ENCODE measurements at regions not wholly inside any gene's neighbourhood (a gene's known extent, or its start where the extent isn't known, plus 50 kb on each side); places are given as distances from the start of the nearest gene placed in this dataset.

DNA sequence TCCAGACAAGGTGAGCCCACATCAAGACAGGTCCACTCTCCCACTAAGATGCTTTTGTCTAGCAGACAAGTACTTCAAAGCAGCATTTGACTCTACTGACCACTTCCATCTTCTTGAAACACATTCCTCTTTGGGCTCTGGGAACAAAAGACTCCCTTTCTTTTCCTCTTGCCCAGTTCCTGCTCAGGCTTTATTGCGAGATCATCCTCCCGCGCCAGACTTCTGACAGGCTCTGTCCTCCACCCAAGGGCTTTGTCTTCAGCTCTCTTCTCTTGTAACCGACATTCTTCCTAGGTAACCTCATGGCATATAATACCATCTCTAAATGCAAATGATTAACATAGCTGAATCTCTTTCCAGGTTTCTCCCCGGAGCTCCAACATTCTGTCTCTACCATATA lies 85.8 kb downstream of the NUDT12 start:
- TF ChIP-seq, protein P1, sequence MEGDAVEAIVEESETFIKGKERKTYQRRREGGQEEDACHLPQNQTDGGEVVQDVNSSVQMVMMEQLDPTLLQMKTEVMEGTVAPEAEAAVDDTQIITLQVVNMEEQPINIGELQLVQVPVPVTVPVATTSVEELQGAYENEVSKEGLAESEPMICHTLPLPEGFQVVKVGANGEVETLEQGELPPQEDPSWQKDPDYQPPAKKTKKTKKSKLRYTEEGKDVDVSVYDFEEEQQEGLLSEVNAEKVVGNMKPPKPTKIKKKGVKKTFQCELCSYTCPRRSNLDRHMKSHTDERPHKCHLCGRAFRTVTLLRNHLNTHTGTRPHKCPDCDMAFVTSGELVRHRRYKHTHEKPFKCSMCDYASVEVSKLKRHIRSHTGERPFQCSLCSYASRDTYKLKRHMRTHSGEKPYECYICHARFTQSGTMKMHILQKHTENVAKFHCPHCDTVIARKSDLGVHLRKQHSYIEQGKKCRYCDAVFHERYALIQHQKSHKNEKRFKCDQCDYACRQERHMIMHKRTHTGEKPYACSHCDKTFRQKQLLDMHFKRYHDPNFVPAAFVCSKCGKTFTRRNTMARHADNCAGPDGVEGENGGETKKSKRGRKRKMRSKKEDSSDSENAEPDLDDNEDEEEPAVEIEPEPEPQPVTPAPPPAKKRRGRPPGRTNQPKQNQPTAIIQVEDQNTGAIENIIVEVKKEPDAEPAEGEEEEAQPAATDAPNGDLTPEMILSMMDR (IDR thresholded peaks at IDR 0.05), result no peak
- peaks cover 2% of the 10 kb centered on the region; the same call in 1 of the 2 replicates for H3K27me3 Mint-ChIP-seq (ENCODE audit: insufficient read depth)
- no peak overlapping the region for H3K4me3 Mint-ChIP-seq
- no peaks in the 10 kb centered on the region for H3K36me3 Mint-ChIP-seq (ENCODE audit: low read depth)
- no peaks in the 10 kb centered on the region for H3K9me3 Mint-ChIP-seq
- H3K27ac Mint-ChIP-seq, result no peak overlapping the region
- no peak for DNase-seq
- peaks cover 63% of the 10 kb centered on the region for H3K4me1 Mint-ChIP-seq (ENCODE audit: low read depth)

DNA sequence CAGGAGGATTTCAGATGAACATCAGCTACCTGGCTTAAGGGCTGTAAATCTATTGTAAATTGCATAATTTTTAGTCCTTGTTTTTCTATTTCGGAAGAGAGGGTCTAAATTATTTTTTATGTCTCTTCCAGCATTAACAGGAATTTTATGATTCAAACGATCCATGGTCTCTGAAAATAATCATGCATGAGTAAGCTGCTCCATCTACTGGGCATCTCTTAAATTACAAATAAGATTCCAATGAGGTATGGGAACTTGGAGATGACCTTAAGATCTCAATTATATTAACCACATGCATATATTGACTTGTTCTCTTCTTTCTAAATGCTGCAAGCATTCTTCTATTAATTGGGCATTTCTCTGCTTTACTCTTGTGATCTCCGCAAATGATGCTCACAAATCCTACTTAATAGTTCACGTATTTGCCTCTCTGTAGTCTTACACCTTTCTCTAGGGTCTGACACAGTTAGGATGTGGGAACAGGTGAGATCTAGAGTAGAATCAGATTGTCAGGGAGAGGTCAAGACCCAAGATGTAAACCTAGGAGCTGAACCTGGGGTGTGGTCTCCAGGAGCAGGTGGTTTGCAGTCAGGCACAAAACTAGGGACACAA lies 86.9 kb downstream of the NUDT12 start:
- Mint-ChIP-seq H3K27me3 (ENCODE audit: insufficient read depth) (peaks cover 2% of the 10 kb centered on the region; the same call in 1 of the 2 replicates), H3K27ac (peak overlapping the region; percentile 62), H3K4me3 (no peak overlapping the region), H3K9me3 (no peaks in the 10 kb centered on the region), H3K4me1 (ENCODE audit: low read depth) (peaks cover 74% of the 10 kb centered on the region), H3K36me3 (ENCODE audit: low read depth) (no peaks in the 10 kb centered on the region)
- DNase-seq, result peak; percentile 62
- TF ChIP-seq, protein P1 (IDR thresholded peaks at IDR 0.05), result peak; percentile 89

DNA sequence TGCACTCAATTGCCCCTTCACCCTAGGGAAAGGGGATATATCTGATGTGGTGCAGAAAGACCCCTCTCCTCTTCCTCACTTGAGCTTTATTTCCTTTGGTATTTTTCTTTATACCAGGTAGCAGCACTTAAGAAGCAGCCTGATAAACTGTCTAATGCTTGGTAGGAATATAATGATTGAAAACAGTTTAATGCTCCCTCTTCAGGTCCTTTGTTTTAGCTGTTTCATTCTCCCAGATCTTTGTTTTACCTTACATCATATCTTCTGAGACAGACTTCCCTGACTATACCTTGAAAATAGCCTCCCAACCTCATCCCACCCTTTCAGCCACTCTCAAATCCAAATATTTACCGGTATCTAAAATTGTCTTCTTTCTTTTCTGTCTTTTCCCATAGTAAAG lies 87.9 kb downstream of the NUDT12 start:
- DNase-seq, result peak; percentile 29
- no peaks in the 10 kb centered on the region for H3K36me3 Mint-ChIP-seq (ENCODE audit: low read depth)

DNA sequence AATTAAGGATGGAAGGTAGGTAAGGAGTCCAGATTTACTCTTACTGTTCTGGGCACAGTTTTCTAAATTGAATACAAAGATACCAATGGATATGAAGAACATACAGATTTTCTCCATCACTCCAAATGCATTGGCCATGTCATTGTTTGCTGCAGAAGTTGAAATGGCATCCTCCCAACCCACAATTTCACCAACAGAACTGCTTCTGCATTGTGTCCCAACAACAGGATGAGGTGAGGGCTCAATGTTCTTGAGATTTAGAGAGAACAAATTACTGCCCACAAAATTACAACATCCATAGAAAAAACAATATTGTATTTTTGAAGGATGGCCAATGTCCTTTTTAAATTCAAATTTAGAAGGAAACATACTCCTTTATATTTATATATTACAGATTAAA lies 88.9 kb downstream of the NUDT12 start:
- Mint-ChIP-seq H3K27me3 (ENCODE audit: insufficient read depth) (0 out of 2 replicates have a peak, but pooled peaks cover 2% of the 10 kb centered on the region), H3K36me3 (ENCODE audit: low read depth) (no peaks in the 10 kb centered on the region), H3K4me3 (no peak overlapping the region), H3K9me3 (no peaks in the 10 kb centered on the region), H3K4me1 (ENCODE audit: low read depth) (peaks cover 85% of the 10 kb centered on the region), H3K27ac (peak overlapping the region; percentile 72)
- TF ChIP-seq, protein P1 (IDR thresholded peaks at IDR 0.05), result no peak
- no peak for DNase-seq

More for the DNA sequence above, 87.9 kb downstream of the NUDT12 start:
- H3K27me3 Mint-ChIP-seq (ENCODE audit: insufficient read depth), result peaks cover 2% of the 10 kb centered on the region; the same call in 1 of the 2 replicates
- H3K27ac Mint-ChIP-seq, result peak overlapping the region; percentile 62
- TF ChIP-seq, protein P1 (IDR thresholded peaks at IDR 0.05), result peak; percentile 49
- H3K9me3 Mint-ChIP-seq, result no peaks in the 10 kb centered on the region
- peaks cover 78% of the 10 kb centered on the region for H3K4me1 Mint-ChIP-seq (ENCODE audit: low read depth)
- H3K4me3 Mint-ChIP-seq, result no peak overlapping the region

DNA sequence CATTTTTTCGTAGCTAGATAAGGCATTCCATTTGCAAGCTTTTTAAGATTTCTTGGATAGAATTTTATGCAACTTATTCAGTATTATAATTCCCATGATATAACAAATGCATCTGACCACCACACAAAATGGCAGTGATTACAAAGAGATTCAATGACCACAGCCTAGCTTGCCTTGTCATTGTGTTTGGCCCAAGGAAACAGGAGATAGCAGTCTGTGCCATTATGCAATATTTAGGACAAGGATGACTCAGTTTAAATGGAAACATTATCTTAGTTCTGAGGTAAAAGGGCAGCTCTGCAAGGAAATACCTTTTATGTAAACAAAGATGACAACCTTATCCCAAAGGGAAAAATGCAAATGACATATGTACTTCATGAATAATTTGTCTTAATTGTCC lies 89.8 kb downstream of the NUDT12 start:
- Mint-ChIP-seq H3K36me3 (ENCODE audit: low read depth) (no peaks in the 10 kb centered on the region), H3K4me1 (ENCODE audit: low read depth) (peaks cover 89% of the 10 kb centered on the region), H3K27ac (peak overlapping the region; percentile 72), H3K27me3 (ENCODE audit: insufficient read depth) (0 out of 2 replicates have a peak, but pooled peaks cover 2% of the 10 kb centered on the region), H3K4me3 (no peak overlapping the region), H3K9me3 (no peaks in the 10 kb centered on the region)
- TF ChIP-seq, protein P1 (IDR thresholded peaks at IDR 0.05), result no peak
- DNase-seq, result peak; percentile 61
